Mesenchymal stem cell (in vitro differentiated cells and primary cell): ENCODE measurements at regions not wholly inside any gene's neighbourhood (a gene's known extent, or its start where the extent isn't known, plus 50 kb on each side); places are given as distances from the start of the nearest gene placed in this dataset.
A peak's percentile ranks its signal among the peaks of the same experiment; 100 is the strongest.

Experiments used
- DNase-seq: peaks from one replicate; pipeline ENCODE4 v3.0.0-alpha.2; 2013
- H2AFZ ChIP-seq: one replicate; pipeline ENCODE4 v1.6.1; 2013; ENCODE audit warnings: low read depth, mild to moderate bottlenecking, control low read depth, inconsistent platforms, low read length, moderate library complexity
- H2AK5ac ChIP-seq: 2 replicates; pipeline ENCODE4 v1.6.1; 2013; ENCODE audit warnings: low read length, moderate library complexity, mild to moderate bottlenecking, inconsistent platforms; ENCODE audit not compliant: severe bottlenecking
- H2BK120ac ChIP-seq: one replicate; pipeline ENCODE4 v1.6.1; 2013; ENCODE audit warnings: low read depth, mild to moderate bottlenecking, inconsistent platforms, low read length, moderate library complexity
- H2BK12ac ChIP-seq, 2 experiments: one replicate each; pipeline ENCODE4 v1.6.1; 2013; ENCODE audit warnings: inconsistent platforms in 2 of 2, low read length in 2 of 2, mild to moderate bottlenecking in 2 of 2, moderate library complexity in 2 of 2, control low read depth in 1 of 2
- H2BK15ac ChIP-seq: one replicate; pipeline ENCODE4 v1.6.1; 2013; ENCODE audit warnings: mild to moderate bottlenecking, low read depth, inconsistent platforms; ENCODE audit not compliant: poor library complexity, severe bottlenecking
- H2BK5ac ChIP-seq: 2 replicates; pipeline ENCODE4 v1.6.1; 2013; ENCODE audit warnings: low read depth, mild to moderate bottlenecking, low read length, control low read depth, inconsistent platforms; ENCODE audit not compliant: poor library complexity, severe bottlenecking
- H3K14ac ChIP-seq, 2 experiments: one replicate each; pipeline ENCODE4 v1.6.1; 2013; ENCODE audit warnings: inconsistent platforms in 2 of 2, low read length in 2 of 2, control low read depth in 1 of 2, mild to moderate bottlenecking in 1 of 2, moderate library complexity in 1 of 2
- H3K18ac ChIP-seq, 2 experiments: one replicate each; pipeline ENCODE4 v1.6.1; 2013; ENCODE audit warnings: inconsistent platforms in 2 of 2, low read length in 2 of 2, control low read depth in 1 of 2, low read depth in 1 of 2, mild to moderate bottlenecking in 1 of 2
- H3K23ac ChIP-seq, 2 experiments: one replicate each; pipeline ENCODE4 v1.6.1; 2013; ENCODE audit warnings: inconsistent platforms in 2 of 2, low read length in 2 of 2, mild to moderate bottlenecking in 2 of 2, moderate library complexity in 2 of 2, control low read depth in 1 of 2
- H3K27ac ChIP-seq: 2 replicates; pipeline ENCODE4 v1.5.1; 2013; ENCODE audit warnings: mild to moderate bottlenecking, moderate library complexity, low read length, control low read depth, inconsistent platforms; ENCODE audit not compliant: poor library complexity, severe bottlenecking
- H3K27me3 ChIP-seq, 2 experiments: 2 replicates each; pipeline versions ENCODE4 v1.6.1 to v1.7.0; 2013; ENCODE audit warnings: low read length in 2 of 2, mild to moderate bottlenecking in 2 of 2, moderate library complexity in 2 of 2, control low read depth in 1 of 2, inconsistent platforms in 1 of 2; ENCODE audit not compliant: control insufficient read depth in 1 of 2, insufficient read depth in 1 of 2
- H3K36me3 ChIP-seq, 2 experiments: 2 replicates each; pipeline versions ENCODE4 v1.6.1 to v1.7.0; 2013; ENCODE audit warnings: low read length in 2 of 2, control low read depth in 1 of 2, inconsistent platforms in 1 of 2, low read depth in 1 of 2, mild to moderate bottlenecking in 1 of 2; ENCODE audit not compliant: insufficient read depth in 2 of 2, control insufficient read depth in 1 of 2
- H3K4ac ChIP-seq, 2 experiments: one replicate each; pipeline ENCODE4 v1.6.1; 2013; ENCODE audit warnings: inconsistent platforms in 2 of 2, low read length in 2 of 2, mild to moderate bottlenecking in 2 of 2, moderate library complexity in 2 of 2, control low read depth in 1 of 2, low read depth in 1 of 2
- H3K4me1 ChIP-seq: 2 replicates; pipeline ENCODE4 v1.6.1; 2013; ENCODE audit warnings: low read depth, low read length, control low read depth; ENCODE audit not compliant: control insufficient read depth, insufficient read depth
- H3K4me2 ChIP-seq: 2 replicates; pipeline ENCODE4 v1.6.1; 2013; ENCODE audit warnings: low read length, mild to moderate bottlenecking, inconsistent platforms; ENCODE audit not compliant: poor library complexity, severe bottlenecking
- H3K4me3 ChIP-seq, 2 experiments: 2 replicates each; pipeline versions ENCODE4 v1.5.1 to v1.7.0; 2013; ENCODE audit warnings: low read length in 2 of 2, mild to moderate bottlenecking in 2 of 2, control low read depth in 1 of 2, low read depth in 1 of 2; ENCODE audit not compliant: insufficient read depth in 1 of 2
- H3K79me1 ChIP-seq: replicated peaks from 2 replicates; pipeline ENCODE4 v1.6.1; 2013; ENCODE audit warnings: mild to moderate bottlenecking, control low read depth, low read length, inconsistent platforms; ENCODE audit not compliant: poor library complexity, severe bottlenecking
- H3K9ac ChIP-seq: 2 replicates; pipeline ENCODE4 v1.7.0; 2013; ENCODE audit warnings: mild to moderate bottlenecking, low read length, moderate library complexity
- H3K9me3 ChIP-seq: 2 replicates; pipeline ENCODE4 v1.7.0; 2013; ENCODE audit warnings: mild to moderate bottlenecking, low read length; ENCODE audit not compliant: control insufficient read depth
- H4K8ac ChIP-seq: one replicate; pipeline ENCODE4 v1.6.1; 2013; ENCODE audit warnings: inconsistent platforms, mild to moderate bottlenecking, low read length, moderate library complexity
- H4K91ac ChIP-seq: one replicate; pipeline ENCODE4 v1.6.1; 2013; ENCODE audit warnings: mild to moderate bottlenecking, low read length, inconsistent platforms
- WGBS: methylation state at CpG from one replicate; pipeline ENCODE4 v1.1.7; 2013; ENCODE audit warnings: mixed read lengths; 5-methylcytosine and 5-hydroxymethylcytosine counted together

GRCh38 chr3:187831125-187832051 lies 86.1 kb upstream of the BCL6 start:
- H4K8ac ChIP-seq: no peak overlapping the region
- H2AK5ac ChIP-seq: no peak overlapping the region
- H3K9me3 ChIP-seq: no peaks in the 10 kb centered on the region
- peak overlapping the region in 1 of 2 experiments; percentile 21 for H2BK12ac ChIP-seq
- H3K23ac ChIP-seq: no peak overlapping the region
- H2BK15ac ChIP-seq: no peak overlapping the region
- no peak overlapping the region for H2BK120ac ChIP-seq
- no peak overlapping the region for H3K27ac ChIP-seq
- no peak overlapping the region for H3K4ac ChIP-seq
- H3K79me1 ChIP-seq: no peaks in the 10 kb centered on the region
- no peak overlapping the region for H2BK5ac ChIP-seq
- H3K27me3 ChIP-seq: no peaks in the 10 kb centered on the region
- H3K9ac ChIP-seq: no peak overlapping the region
- no peak overlapping the region for H2AFZ ChIP-seq
- 58% methylated on average over 6 of the region's 9 CpGs for WGBS
- H3K4me3 ChIP-seq: no peak overlapping the region
- H3K4me2 ChIP-seq: no peak overlapping the region
- no peak overlapping the region for H3K18ac ChIP-seq
- H4K91ac ChIP-seq: no peak overlapping the region
- DNase-seq: peak; percentile 85
- peaks cover 5% of the 10 kb centered on the region for H3K4me1 ChIP-seq
- no peaks in the 10 kb centered on the region for H3K36me3 ChIP-seq
- no peak overlapping the region for H3K14ac ChIP-seq

GRCh38 chr3:187832202-187832601 lies 86.9 kb upstream of the BCL6 start:
- no peak overlapping the region for H2AFZ ChIP-seq
- H3K9me3 ChIP-seq: no peaks in the 10 kb centered on the region
- no peak for DNase-seq
- no peak overlapping the region for H3K14ac ChIP-seq
- no peak overlapping the region for H3K4me2 ChIP-seq
- H2BK12ac ChIP-seq: no peak overlapping the region
- no peaks in the 10 kb centered on the region for H3K27me3 ChIP-seq
- H3K4me1 ChIP-seq: peaks cover 10% of the 10 kb centered on the region
- H3K9ac ChIP-seq: no peak overlapping the region
- no peak overlapping the region for H2BK15ac ChIP-seq
- no peak overlapping the region for H3K27ac ChIP-seq
- no peak overlapping the region for H3K4ac ChIP-seq
- H4K8ac ChIP-seq: no peak overlapping the region
- H4K91ac ChIP-seq: no peak overlapping the region
- H3K4me3 ChIP-seq: no peak overlapping the region
- H3K18ac ChIP-seq: no peak overlapping the region
- H3K36me3 ChIP-seq: no peaks in the 10 kb centered on the region
- no peak overlapping the region for H3K23ac ChIP-seq
- H3K79me1 ChIP-seq: no peaks in the 10 kb centered on the region
- WGBS: 81% methylated on average over 2 of the region's 3 CpGs
- H2AK5ac ChIP-seq: no peak overlapping the region
- H2BK5ac ChIP-seq: no peak overlapping the region
- no peak overlapping the region for H2BK120ac ChIP-seq

GRCh38 chr3:187833375-187833774 lies 88.1 kb upstream of the BCL6 start:
- 84% methylated on average over 2 of the region's 3 CpGs for WGBS
- Histone ChIP-seq H3K36me3 (no peaks in the 10 kb centered on the region), H3K27me3 (no peaks in the 10 kb centered on the region), H3K18ac (no peak overlapping the region), H2AK5ac (no peak overlapping the region), H3K4me1 (peaks cover 12% of the 10 kb centered on the region), H2AFZ (no peak overlapping the region), H3K27ac (no peak overlapping the region), H3K9ac (no peak overlapping the region), H3K23ac (no peak overlapping the region), H3K79me1 (no peaks in the 10 kb centered on the region), H2BK15ac (peak overlapping the region; percentile 57), H3K4me3 (no peak overlapping the region), H3K14ac (no peak overlapping the region), H4K91ac (no peak overlapping the region), H3K4me2 (no peak overlapping the region), H2BK12ac (no peak overlapping the region), H2BK5ac (no peak overlapping the region), H2BK120ac (no peak overlapping the region), H3K4ac (no peak overlapping the region), H4K8ac (no peak overlapping the region), H3K9me3 (no peaks in the 10 kb centered on the region)
- DNase-seq: no peak

- no peak overlapping the region for H2BK5ac ChIP-seq
- DNase-seq: no peak
- H3K27me3 ChIP-seq: no peaks in the 10 kb centered on the region
- no peak overlapping the region for H2BK15ac ChIP-seq
- no peaks in the 10 kb centered on the region for H3K9me3 ChIP-seq
- H2AK5ac ChIP-seq: no peak overlapping the region
- H3K4ac ChIP-seq: no peak overlapping the region
- no peak overlapping the region for H3K14ac ChIP-seq
- no peak overlapping the region for H3K27ac ChIP-seq
- H3K9ac ChIP-seq: no peak overlapping the region
- WGBS: 91% methylated on average over 8 of the region's 9 CpGs
- H3K4me3 ChIP-seq: no peak overlapping the region
- H3K79me1 ChIP-seq: no peaks in the 10 kb centered on the region
- no peak overlapping the region for H2AFZ ChIP-seq
- H2BK12ac ChIP-seq: no peak overlapping the region
- H4K91ac ChIP-seq: no peak overlapping the region
- H3K18ac ChIP-seq: no peak overlapping the region
- no peaks in the 10 kb centered on the region for H3K36me3 ChIP-seq
- no peak overlapping the region for H3K23ac ChIP-seq
- peaks cover 12% of the 10 kb centered on the region for H3K4me1 ChIP-seq
- no peak overlapping the region for H2BK120ac ChIP-seq
- no peak overlapping the region for H4K8ac ChIP-seq
- H3K4me2 ChIP-seq: no peak overlapping the region
These were observed 88.7 kb upstream of the BCL6 start for GRCh38 chr3:187833799-187834578.
